Endothelial cell of umbilical vein (primary cell): ENCODE measurements at regions not wholly inside any gene's neighbourhood (a gene's known extent, or its start where the extent isn't known, plus 50 kb on each side); places are given as distances from the start of the nearest gene placed in this dataset.

Source experiments
- BruUV-seq: library from RNA; stranded (reverse); fragments of 400-500 nt; replicated peaks from 2 replicates; lab custom pipeline; 2021; lab: Mats Ljungman, UMichigan
- CTCF ChIA-PET: fragments of 300-600, 350-600 bp; sonication (Branson Sonifier 250); formaldehyde crosslinking; loops from one replicate; lab custom pipeline; 2021; ENCODE audit warnings: antibody characterized with exemption, inconsistent platforms; lab: Charles Lee
- POLR2A ChIA-PET: fragments of 300-600, 350-600 bp; sonication (Branson Sonifier 250); formaldehyde crosslinking; loops from one replicate; lab custom pipeline; 2021; ENCODE audit warnings: antibody characterized with exemption, inconsistent platforms; lab: Charles Lee
- DNase-seq: peaks from one replicate; pipeline ENCODE4 v3.0.0-alpha.2; 2011; ENCODE audit warnings: low read depth, low spot score
- FAIRE-seq: peaks from 2 replicates; lab custom pipeline; 2011; peaks lifted over from hg19 to GRCh38; lab: Jason Lieb, UNC
- H2AFZ ChIP-seq: 2 replicates; pipeline ENCODE4 v1.6.0; 2012; ENCODE audit warnings: low read depth, low read length, control low read depth, inconsistent platforms
- H3K27ac ChIP-seq: 2 replicates; pipeline ENCODE4 v1.5.1; 2011; ENCODE audit warnings: low read depth, mild to moderate bottlenecking, control low read depth, low read length, moderate library complexity; ENCODE audit not compliant: insufficient read depth
- H3K27me3 ChIP-seq, 2 experiments: 2 replicates each; pipeline versions ENCODE4 v1.6.0 to v1.6.1; 2011; ENCODE audit warnings: low read length in 2 of 2, mixed read lengths in 1 of 2; ENCODE audit not compliant: control insufficient read depth in 2 of 2, insufficient read depth in 2 of 2
- H3K36me3 ChIP-seq, 2 experiments: 2 replicates in 1 of 2; 3 replicates in 1 of 2; pipeline ENCODE4 v1.5.1; 2011; ENCODE audit warnings: low read length in 2 of 2, mild to moderate bottlenecking in 1 of 2, moderate library complexity in 1 of 2; ENCODE audit not compliant: control insufficient read depth in 2 of 2, insufficient read depth in 2 of 2; ENCODE audit errors: extremely low read depth in 1 of 2
- H3K4me1 ChIP-seq: 3 replicates; pipeline ENCODE4 v1.5.1; 2011; ENCODE audit warnings: mild to moderate bottlenecking, low read length; ENCODE audit not compliant: control insufficient read depth, insufficient read depth; ENCODE audit errors: extremely low read depth
- H3K4me2 ChIP-seq: 2 replicates; pipeline ENCODE4 v1.6.1; 2011; ENCODE audit warnings: low read length, control low read depth, mixed read lengths; ENCODE audit not compliant: insufficient read depth
- H3K4me3 ChIP-seq, 3 experiments: fragments of 200-600 bp in 1 of 3; sonication (generic), shearing (Covaris generic) in 1 of 3; replicated peaks in 1 of 3; 2 replicates each; pipeline ENCODE4 v1.5.1; 2011 to 2016; ENCODE audit warnings: control low read depth in 3 of 3, low read length in 3 of 3, mild to moderate bottlenecking in 2 of 3, inconsistent platforms in 1 of 3, low read depth in 1 of 3, moderate library complexity in 1 of 3; ENCODE audit not compliant: insufficient read depth in 1 of 3
- H3K79me2 ChIP-seq: 2 replicates; pipeline ENCODE4 v1.6.0; 2012; ENCODE audit warnings: low read length, inconsistent platforms; ENCODE audit not compliant: control insufficient read depth, insufficient read depth
- H3K9ac ChIP-seq: replicated peaks from 2 replicates; pipeline ENCODE3; 2011; ENCODE audit warnings: low read length, control low read depth; ENCODE audit not compliant: insufficient read depth; ENCODE audit errors: extremely low read depth
- H3K9me1 ChIP-seq: replicated peaks from 3 replicates; pipeline ENCODE4 v1.6.0; 2011; ENCODE audit warnings: mild to moderate bottlenecking, low read length; ENCODE audit not compliant: control insufficient read depth, insufficient read depth; ENCODE audit errors: extremely low read depth
- H3K9me3 ChIP-seq: replicated peaks from 2 replicates; pipeline ENCODE4 v1.5.1; 2012; ENCODE audit warnings: low read length, inconsistent platforms; ENCODE audit not compliant: control insufficient read depth, insufficient read depth
- H4K20me1 ChIP-seq: replicated peaks from 2 replicates; pipeline ENCODE3; 2011; ENCODE audit warnings: mild to moderate bottlenecking, low read length; ENCODE audit not compliant: control insufficient read depth, insufficient read depth; ENCODE audit errors: extremely low read depth
- CTCF ChIP-seq, 2 donors: IDR thresholded peaks; 1 replicate in 1 of 2; 2 replicates in 1 of 2; pipeline ENCODE4 v1.5.1; 2011; ENCODE audit warnings: low read length in 2 of 2, mild to moderate bottlenecking in 2 of 2, moderate library complexity in 2 of 2, control low read depth in 1 of 2, inconsistent platforms in 1 of 2, low read depth in 1 of 2; ENCODE audit not compliant: insufficient read depth in 1 of 2; ENCODE audit errors: extremely low read depth in 1 of 2
- FOS ChIP-seq: IDR thresholded peaks from 2 replicates; pipeline ENCODE4 v1.6.1; 2011; ENCODE audit warnings: mild to moderate bottlenecking, low read length, moderate library complexity, borderline replicate concordance; ENCODE audit not compliant: insufficient read depth
- GATA2 ChIP-seq: IDR thresholded peaks from 2 replicates; pipeline ENCODE4 v1.7.0; 2011; ENCODE audit warnings: low read depth, mild to moderate bottlenecking, moderate library complexity, mixed read lengths, low read length; ENCODE audit not compliant: insufficient read length, insufficient read depth
- JUN ChIP-seq: IDR thresholded peaks from 2 replicates; pipeline ENCODE4 v1.6.1; 2011; ENCODE audit warnings: borderline replicate concordance, low read depth; ENCODE audit not compliant: insufficient read length, insufficient read depth
- MYC ChIP-seq: IDR thresholded peaks from one replicate; pipeline ENCODE4 v1.6.1; 2011; ENCODE audit warnings: mild to moderate bottlenecking, low read depth, low read length
- POLR2A ChIP-seq: IDR thresholded peaks from 2 replicates; pipeline ENCODE4 v1.6.1; 2012; ENCODE audit warnings: low read depth, mild to moderate bottlenecking, control low read depth, low read length
- POLR2AphosphoS5 ChIP-seq: IDR thresholded peaks from 2 replicates; pipeline ENCODE4 v1.6.1; 2012; ENCODE audit warnings: low read depth, mild to moderate bottlenecking, control low read depth, low read length, moderate library complexity; ENCODE audit not compliant: insufficient read depth
- dilution Hi-C: fragments of 300-500 bp; cut with MboI; formaldehyde crosslinking; loops from one replicate; pipeline ENCODE4 v1.15.0; 2019; ENCODE audit warnings: low sequenced_read_pairs; ENCODE audit not compliant: extremely low pct_ligation_motif_present
- intact Hi-C: fragments of 100-400 bp; cut with micrococcal nuclease; formaldehyde crosslinking; loops from one replicate; pipeline ENCODE4 v1.10.0; 2022
- TF ChIP-seq, protein P1 (sequence below): IDR thresholded peaks from 2 replicates; pipeline ENCODE4 v1.6.1; 2011; ENCODE audit not compliant: insufficient read depth, insufficient read length

GRCh38 chr9:84557751-84558150 lies 111.8 kb upstream of the NTRK2 start:
- Histone ChIP-seq H3K9me3 (no peaks in the 10 kb centered on the region), H2AFZ (no peak overlapping the region), H3K9ac (no peak overlapping the region), H3K27ac (no peak overlapping the region), H3K4me2 (no peak overlapping the region), H3K27me3 (no peaks in the 10 kb centered on the region), H3K4me3 (no peak overlapping the region), H4K20me1 (no peaks in the 10 kb centered on the region), H3K36me3 (no peaks in the 10 kb centered on the region), H3K79me2 (no peaks in the 10 kb centered on the region), H3K4me1 (no peaks in the 10 kb centered on the region), H3K9me1 (no peaks in the 10 kb centered on the region)
- no peak for FAIRE-seq
- intact Hi-C loops, result no loop called here
- BruUV-seq, result no TSS peak
- DNase-seq, result no peak
- dilution Hi-C loops, result no loop called here
- CTCF ChIA-PET, result no interaction called here
- POLR2A ChIA-PET, result no interaction called here
- TF ChIP-seq, protein P1, sequence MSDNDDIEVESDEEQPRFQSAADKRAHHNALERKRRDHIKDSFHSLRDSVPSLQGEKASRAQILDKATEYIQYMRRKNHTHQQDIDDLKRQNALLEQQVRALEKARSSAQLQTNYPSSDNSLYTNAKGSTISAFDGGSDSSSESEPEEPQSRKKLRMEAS, result no peak
- TF ChIP-seq POLR2A (no peak), JUN (no peak), POLR2AphosphoS5 (no peak), FOS (no peak), MYC (no peak), GATA2 (no peak), CTCF (IDR thresholded peaks at IDR 0.05; ENCODE audit: extremely low read depth in 1 of 2, insufficient read depth in 1 of 2, low read depth in 1 of 2, low read length in 2 of 2) (no peak)
